ENCODE measurements at regions not wholly inside any gene's neighbourhood (a gene's known extent, or its start where the extent isn't known, plus 50 kb on each side); places are given as distances from the start of the nearest gene placed in this dataset.
"Not testable (repeated sequence)": the region's sequence is repeated elsewhere in the genome, so short reads cannot be mapped to it uniquely, and the experiment has no call there.

DNA sequence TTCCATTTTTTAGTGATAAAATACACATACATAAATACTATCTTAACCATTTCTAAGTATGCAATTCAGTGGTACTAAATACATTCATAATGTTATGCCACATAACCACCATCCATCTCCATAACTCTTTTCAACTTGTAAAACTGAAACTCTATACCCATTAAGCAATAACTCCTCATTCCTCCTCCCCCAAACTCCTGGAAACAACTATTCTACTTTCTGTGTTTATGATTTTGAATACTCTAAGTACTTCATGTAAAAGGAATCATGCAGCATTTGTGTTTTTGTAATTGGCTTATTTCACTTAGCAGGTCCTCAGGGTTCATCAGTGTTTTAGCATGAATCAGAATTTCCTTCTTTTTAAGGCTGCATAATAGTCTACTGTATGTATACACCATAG lies 131.8 kb downstream of the TES start:
- DNase-seq = peak; percentile 11

DNA sequence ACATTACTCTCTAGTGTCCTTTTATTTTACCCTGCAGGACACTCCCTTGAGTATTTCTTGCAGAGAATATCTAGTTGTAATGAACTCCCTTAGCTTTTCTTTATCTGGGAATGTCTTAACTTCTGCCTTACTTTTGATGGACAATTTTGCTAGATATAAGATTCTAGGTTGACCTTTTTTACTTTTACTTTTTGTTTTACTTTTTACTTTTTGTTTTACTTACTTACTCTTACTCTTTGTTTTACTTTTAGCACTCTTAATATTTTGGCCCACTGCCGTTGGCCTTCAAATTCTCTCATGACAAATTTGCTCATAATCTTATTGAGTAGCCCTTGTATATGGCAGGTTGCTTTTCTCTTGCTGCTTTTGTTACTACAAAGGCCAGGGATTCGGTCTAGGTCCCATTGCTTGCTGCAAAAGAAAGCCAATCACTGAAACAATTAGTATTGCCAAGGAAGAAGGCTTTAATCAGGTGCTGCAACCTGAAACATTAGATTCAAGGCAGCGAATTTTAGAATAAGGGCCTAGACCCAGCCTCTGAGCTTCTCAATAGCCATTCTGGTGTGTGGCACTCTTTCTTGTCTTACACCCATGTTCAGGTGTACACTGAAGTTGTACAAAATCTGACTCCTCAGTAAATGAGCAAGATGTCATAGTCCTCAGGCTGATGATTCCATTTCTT lies 137.0 kb downstream of the TES start:
- DNase-seq = no peak

DNA sequence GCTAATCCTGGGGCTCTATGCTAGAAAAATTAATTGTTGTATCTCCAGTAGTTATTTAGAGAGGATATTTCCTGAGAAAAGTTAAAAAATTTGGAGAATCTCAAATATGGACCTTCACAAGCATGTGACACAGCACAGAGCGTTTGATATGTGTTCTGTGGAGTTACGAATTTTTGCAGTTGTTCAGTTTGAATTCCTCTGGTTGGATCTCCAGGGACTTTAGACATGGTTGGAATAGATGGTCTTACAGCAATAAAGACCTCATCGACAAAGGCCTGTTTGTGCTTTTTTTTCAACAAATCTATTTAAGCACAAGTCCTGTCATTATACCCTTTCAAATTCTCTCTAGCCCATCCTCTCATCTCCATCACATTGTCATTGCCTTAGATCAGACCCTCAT lies 138.0 kb downstream of the TES start:
- DNase-seq = no peak

DNA sequence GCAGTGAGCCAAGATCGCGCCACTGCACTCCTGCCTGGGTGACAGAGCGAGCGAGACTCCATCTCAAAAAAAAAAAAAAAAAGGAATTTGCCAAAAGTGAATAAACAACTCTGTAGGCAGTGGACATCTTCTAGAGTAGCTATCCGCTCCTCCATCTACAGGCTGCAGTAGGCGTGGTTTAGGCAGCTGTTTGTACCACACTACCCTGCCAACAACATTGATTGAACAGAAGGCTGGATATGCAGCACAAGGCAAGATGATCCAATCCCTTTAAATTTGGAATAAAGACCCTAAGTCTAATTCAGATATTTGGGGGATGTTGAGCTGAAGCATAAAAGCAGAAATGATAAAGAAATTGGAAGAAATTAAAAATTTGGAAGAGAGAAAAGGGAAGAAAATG lies 141.6 kb downstream of the TES start:
- DNase-seq = no peak

DNA sequence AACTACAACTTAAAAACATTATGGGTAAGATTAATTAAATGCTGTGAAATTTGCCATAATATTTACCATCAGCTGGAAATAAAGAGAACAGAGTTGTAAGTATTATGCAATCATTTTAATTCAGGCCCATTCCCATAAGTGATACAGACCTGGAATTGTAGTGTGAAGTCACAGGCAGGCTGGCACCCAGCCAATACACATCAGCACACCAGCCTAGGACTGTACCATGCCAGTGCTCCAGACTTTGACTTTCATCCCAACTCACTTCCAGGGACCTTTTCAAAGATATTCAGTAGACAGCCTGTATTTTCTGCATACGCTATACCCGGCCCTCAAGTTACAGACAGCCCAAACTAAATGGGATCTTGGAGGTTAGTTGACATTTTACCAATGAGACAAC lies 143.3 kb downstream of the TES start:
- DNase-seq = no peak

DNA sequence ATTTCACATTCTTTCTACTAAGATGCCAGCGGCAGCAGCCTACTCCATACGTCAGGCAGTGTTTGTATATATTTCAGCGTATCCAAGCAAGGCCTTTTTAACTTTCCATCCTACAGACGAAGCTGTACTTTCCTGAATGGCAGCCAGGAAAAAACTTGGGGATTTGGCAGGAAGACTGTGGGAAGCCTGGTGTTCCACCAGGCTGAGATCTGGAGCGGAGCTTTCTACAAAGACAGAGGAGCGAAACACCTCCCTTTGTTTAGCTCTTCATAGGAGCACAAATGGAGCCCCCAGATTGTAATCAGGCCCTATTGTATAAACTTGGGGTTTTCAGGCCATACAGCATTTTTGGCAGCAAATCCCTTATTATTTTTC lies 143.8 kb downstream of the TES start:
- no peak for DNase-seq

DNA sequence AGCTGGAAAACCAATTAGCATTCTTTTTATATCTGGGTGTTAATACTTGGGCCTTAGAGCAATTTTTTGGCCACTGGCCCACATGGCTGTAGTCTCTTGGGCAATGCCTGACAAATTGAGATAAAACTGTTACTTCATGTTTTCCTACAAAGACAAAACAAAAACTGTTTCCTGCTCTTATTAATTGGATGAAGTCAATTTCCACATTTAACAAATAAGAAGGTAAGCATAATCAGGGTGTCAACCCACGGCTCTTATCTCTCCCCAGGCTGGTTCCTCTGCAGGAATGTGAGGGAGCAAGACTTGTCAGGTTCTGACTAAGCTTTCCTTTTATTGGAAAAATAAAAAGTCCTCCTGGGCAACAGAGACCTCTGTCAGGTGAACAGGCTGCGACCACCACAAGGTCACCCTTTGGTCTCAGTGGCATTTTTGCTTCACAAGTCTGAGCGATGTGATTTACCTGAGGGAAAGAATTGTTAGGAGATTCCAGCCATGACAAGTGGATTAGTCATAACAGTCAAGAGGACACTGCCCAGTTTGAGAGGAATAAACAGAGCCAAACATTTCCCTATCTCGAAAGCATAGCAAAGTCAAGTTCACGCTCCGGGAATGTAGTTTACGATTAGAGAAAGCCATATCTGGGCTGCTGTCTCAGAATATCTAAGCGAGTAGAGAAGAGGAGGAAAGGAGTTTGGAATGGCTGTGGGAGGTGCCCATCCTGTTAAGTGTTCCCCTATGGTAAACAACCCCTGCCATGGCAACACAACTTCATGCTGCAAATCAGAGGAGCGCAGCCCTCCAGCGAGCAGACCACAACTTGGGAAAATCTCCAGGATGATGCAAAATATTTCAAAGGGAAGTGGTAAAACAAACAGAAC lies 144.4 kb downstream of the TES start:
- DNase-seq = no peak

DNA sequence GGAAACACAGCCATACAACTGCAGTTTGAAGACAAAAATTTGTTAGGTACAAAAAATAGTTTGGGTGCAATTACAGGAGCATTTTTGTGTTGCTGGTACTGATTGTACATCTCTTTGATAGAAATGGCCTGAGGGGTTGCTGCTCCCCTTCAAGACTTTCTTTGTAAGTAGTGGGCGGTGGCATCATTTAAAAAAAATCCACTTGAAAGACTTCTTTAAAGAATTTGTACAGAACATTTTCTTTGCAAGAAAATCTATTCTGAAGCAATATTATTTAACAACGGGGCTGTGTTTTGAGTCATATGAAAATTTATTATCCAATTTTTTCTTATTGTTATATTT lies 144.1 kb upstream of the CAV2 start:
- DNase-seq = no peak

DNA sequence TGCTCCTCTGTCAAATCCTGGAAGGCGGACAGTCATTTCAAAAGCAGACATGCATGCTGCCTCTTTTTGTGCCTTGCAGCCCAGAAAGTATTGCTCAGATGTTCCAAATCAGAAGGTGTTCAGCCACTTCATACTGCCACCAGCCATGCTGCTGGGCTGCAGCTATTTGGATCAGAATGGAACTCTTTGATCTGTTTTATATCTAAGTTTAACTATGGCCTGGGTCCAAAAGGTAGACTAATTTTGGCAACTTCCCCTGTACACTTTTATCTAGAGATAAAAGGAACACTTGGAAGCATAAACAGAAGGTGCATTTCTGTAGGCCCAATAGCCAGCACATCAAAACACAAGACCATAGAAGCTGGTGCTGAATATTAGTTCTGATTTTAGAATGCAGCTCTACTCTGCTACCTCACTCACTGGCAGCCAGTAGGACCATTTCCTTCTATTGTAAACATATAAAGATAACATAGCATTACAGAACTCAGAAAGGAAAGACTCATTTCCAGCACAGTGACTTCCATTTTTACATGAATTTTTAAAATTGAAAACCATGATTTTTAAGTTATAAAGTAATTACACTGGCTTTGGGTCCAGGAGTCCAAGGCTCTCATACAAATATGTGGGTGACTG lies 143.1 kb upstream of the CAV2 start:
- DNase-seq = no peak

DNA sequence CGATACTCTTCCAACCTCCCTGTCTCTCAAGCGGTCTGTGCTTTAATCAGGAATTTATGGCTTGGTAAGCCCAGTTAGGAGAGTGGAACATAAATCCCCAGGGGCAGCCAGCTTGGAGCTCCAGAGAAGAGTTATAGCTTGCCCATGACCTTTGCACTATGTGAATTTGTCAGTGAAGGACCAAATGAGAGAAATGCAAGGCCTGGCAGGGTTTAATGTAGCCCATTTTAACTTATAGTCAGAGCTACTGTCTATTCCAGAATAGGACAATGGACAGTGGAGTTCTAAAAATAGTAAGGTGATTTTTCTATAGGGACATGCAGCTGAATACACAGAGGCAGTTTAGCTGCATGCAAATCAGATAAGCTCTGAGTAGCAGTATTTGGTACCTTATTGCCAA lies 142.6 kb upstream of the CAV2 start:
- no peak for DNase-seq

DNA sequence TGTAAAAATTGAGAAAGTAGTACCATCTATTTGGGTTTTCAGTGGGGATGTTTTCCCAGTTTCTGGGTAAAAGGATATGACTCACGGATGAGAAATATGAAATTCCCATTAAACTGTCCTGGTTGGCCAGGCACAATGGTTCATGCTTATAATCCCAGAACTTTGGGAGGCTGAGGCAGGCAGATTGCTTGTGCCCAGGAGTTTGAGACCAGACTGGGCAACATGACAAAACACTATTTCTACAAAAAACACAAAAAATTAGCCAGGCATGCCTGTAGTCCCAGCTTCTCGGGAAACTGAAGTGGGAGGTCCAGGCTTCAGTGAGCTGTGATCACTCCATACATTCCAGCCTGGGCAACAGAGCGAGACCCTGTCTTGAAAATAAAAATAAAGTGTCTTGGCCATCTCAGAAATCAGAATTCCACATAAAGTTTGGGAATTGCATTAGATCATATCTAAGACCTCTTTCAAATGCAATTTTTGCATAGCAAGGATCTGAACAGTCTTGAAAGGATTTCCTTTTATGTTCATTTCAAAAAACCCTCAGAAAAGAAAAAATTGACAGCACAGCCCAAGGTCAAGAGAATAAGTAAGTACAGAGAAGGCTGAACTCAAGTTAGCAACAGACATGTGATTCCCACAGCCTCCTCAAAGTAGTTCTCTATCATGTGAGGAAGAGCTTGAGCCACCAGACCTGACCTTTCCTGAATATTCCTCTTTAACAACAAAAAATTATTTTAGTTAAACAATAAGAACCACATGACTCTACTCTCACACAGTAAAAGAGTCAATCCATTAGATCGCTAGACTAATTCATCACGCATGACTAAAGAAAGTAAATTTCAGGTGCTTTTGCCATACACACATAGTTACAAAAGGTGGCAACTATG lies 141.5 kb upstream of the CAV2 start:
- no peak for DNase-seq

DNA sequence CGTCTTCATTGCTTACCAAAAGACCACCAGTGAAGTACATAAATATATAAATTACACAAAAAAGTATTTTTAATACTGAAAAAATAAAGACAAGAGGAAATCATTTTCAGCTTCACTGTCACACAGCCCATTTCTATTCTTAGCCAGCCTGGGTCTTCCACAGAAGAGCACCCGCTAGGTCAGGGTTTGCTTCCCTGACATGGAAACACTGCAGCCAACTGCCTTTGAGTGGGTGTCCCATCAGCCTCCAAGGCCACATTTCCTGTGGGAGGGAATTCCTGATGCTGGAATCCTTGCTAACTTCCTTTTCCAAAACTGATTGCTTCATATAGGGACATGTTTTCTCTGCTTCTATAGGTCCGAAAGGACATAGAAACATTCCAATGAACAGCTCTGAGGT lies 137.8 kb upstream of the CAV2 start:
- no peak for DNase-seq

DNA sequence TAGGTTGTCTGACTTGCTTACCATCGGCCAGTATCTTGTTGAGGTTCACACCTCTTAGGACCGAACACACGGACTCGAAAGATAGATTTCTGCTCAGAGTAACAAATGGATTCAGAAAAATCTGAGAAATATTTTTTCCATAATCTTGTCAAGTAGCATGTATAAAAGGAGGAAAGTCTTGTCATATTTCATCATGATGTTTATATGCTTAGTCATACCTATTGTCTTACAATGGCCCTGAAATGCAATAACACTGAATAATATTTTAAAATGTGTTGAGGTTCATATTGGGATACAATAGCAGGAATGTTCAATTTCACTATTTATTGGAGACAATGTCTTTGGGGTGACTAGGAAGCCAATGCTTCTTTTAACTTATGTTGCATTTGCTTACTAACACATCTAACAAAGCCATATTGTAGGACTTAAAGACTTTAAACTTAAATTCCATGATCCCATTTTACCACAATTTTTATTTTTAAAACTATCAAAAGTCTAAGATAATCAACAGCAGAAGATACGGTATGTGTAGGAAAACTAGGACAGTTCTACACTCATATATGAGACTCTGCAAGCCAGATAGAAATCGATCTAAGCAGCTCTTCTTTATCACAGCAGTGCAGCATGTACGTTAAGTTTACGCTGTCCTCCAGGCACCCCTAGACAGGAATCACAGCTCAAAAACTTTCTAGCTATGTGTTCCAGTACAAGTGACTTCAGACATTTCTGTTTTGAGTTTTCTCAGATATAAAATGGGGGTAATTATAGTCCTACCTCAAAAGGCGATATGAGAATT lies 135.7 kb upstream of the CAV2 start:
- DNase-seq = no peak

DNA sequence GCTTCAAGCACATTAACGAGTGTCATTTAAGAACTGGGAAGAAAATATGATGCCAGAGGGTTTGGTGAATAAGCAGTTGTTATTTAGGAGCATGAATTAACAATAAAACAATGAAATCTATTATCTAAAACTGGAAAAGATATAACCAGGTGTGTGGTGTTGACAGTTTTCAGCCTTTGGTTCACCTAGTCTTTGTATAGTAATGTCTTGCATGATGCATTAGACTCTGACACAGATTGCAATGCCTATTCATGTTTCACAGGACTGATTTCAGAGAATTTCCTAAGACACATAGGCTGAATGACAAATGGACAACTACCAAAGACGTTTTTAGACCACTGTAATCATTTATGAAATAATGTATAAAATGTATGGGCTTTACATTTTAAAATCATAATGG lies 135.1 kb upstream of the CAV2 start:
- DNase-seq = no peak

DNA sequence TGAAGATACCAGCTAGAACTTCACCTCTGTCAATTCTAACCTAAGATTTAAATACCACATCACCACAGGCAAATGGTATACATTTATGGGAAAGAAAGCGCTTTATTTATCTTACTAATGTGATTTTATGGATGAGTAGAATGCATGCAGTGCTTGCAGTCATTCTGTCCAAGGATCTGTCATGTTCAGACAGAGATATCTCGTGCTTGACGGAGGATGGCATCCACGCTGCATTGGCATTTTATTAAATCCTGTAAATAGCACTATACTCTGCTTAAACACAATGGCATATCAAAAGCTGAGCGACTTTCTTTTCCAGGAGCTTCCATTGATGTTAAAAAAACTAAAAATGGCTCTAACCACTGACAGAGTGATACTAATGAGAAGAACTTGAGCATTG lies 133.7 kb upstream of the CAV2 start:
- no peak for DNase-seq

DNA sequence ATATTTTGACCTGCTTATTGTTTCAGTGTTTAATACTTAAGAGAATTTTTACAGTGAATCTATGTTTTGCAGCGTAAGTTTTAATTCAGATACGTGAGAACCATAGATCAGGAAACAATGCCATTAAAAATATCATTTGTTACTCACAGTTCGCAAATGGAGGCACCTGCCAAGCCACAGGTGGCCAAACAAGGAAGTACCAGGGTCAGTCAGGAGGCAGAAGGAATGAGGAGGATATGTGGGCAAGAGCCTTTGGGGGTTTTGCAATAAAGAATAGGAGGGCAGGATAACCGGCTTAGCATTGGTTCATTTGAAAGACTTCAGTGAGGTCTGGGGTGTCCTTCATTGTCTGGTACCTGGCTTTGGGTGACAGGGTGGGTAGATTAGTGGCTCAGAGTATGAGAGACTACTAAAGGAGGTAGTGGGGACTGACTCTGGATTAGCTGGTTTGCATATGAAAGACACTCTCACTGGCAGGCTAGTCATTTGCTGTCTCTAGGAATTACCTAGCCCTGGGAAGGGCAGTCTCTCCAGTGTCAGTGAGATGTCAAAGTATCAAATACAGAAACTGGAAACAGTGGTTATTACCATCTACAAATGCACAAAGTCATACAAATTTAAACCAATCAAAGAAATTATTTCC lies 132.2 kb upstream of the CAV2 start:
- DNase-seq = no peak

DNA sequence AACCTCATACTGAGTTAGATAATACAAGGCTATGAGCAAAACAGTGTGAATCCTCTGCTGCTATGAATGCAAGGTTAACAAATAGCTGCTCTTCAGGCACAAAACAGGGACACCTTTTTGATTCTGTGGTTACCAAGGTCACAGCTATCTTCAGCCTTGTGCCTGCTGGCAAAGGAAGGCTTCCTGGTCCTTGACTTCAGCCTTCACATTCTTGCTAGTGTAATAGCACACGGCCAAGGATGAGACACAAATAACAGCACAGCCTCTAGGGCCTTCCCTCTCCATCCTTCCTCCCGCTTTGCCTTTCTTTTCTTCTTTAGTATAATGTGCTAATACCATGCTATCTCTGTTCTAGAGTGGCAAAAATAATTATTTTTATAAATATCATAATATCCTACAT lies 130.6 kb upstream of the CAV2 start:
- DNase-seq = no peak

DNA sequence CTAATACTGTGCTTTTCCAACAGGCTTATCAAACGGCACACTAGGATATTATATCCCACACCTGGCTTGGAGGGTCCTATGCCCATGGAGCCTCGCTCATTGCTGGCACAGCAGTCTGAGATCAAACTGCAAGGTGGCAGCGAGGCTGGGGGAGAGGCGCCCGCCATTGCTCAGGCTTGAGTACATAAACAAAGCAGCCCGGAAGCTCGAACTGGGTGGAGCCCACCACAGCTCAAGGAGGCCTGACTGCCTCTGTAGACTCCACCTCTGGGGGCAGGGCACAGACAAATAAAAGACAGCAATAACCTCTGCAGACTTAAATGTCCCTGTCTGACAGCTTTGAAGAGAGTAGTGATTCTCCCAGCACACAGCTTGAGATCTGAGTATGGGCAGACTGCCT lies 128.0 kb upstream of the CAV2 start:
- DNase-seq = not testable (repeated sequence)

DNA sequence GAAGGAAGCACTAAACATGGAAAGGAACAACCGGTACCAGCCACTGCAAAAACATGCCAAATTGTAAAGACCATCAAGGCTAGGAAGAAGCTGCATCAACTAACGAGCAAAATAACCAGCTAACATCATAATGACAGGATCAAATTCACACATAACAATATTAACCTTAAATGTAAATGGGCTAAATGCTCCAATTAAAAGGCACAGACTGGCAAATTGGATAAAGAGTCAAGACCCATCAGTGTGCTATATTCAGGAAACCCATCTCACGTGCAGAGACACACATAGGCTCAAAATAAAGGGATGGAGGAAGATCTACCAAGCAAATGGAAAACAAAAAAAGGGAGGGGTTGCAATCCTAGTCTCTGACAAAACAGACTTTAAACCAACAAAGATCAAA lies 126.3 kb upstream of the CAV2 start:
- not testable (repeated sequence) for DNase-seq

DNA sequence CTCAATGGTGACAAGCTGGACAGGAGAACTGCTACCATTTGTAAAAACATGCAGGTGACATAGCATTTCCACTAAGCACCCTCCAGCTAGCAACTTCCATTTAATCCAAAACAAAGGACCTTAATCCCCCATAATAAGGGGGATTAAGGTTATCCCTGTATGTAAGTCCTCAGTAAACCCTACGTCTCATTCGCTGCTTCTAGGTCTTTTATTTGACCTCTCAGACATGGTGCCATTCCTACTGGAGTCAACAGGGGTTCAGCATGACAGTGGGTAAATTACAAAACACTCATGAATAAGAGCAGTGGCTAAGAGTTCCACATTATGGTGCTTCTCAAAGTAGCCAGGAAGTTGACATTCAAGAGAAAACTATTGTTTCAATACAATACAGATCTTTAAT lies 121.8 kb upstream of the CAV2 start:
- DNase-seq = no peak

DNA sequence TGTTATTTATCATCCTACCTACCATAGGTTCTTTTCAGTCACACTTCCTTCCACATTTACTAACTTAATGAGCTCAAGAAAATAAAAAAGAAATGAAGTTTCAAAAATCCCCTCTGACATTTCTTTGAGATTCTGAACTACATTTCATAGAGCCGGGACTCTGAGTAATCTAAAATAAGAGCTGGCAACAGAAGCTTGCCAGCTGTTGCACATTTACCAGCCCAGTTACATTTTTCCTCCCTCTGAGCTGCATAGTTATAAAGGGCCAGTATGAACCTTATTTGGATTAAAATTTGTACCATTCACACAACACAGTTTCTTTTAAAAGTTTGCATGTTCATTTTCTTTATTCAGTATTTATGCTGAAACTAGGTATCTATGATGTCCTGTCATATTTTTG lies 119.5 kb upstream of the CAV2 start:
- no peak for DNase-seq

DNA sequence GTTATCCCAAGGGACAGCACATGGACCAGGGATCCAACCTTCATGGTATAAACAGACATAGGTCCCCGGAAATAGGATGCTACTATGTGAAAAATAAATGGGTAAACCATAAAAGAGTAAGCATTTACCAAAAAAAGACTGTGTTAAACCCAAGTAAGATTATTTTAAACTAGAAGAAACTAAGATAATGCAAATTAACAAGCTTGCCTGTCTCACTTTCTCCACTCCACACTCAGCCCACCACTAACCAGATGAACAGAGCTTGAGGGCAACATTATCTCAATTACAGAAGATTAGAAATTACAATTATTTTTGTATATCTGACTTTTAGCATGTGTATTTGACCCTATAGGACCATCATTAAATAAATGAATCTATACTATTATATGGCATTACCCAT lies 117.2 kb upstream of the CAV2 start:
- no peak for DNase-seq

All from activated CD4-positive, alpha-beta T cell treated with anti-CD3 and anti-CD28 coated beads, Interleukin-2, Interleukin-6, amounts not matched to agents 100 ng/mL and 50 ng/mL, durations not matched to agents 16 hours and 8 hours (primary cell).